Rectal smooth muscle tissue (tissue), 1 donor: ENCODE measurements at regions not wholly inside any gene's neighbourhood (a gene's known extent, or its start where the extent isn't known, plus 50 kb on each side); places are given as distances from the start of the nearest gene placed in this dataset.
A peak's percentile ranks its signal among the peaks of the same experiment; 100 is the strongest.
"Not testable (repeated sequence)": the region's sequence is repeated elsewhere in the genome, so short reads cannot be mapped to it uniquely, and the experiment has no call there.

Source experiments
- H3K27ac ChIP-seq: one replicate; pipeline ENCODE4 v1.7.0; 2013; ENCODE audit warnings: low read depth, low read length, inconsistent platforms
- H3K27me3 ChIP-seq: one replicate; pipeline ENCODE4 v1.7.0; 2013; ENCODE audit warnings: low read length; ENCODE audit not compliant: control insufficient read depth, insufficient read depth
- H3K36me3 ChIP-seq: one replicate; pipeline ENCODE4 v1.7.0; 2013; ENCODE audit warnings: low read length; ENCODE audit not compliant: control insufficient read depth, insufficient read depth
- H3K4me1 ChIP-seq: one replicate; pipeline ENCODE4 v1.7.0; 2013; ENCODE audit warnings: low read length; ENCODE audit not compliant: control insufficient read depth, insufficient read depth
- H3K4me3 ChIP-seq: one replicate; pipeline ENCODE4 v1.7.0; 2013; ENCODE audit warnings: low read length
- H3K9ac ChIP-seq: one replicate; pipeline ENCODE4 v1.7.0; 2013; ENCODE audit warnings: low read length

DNA sequence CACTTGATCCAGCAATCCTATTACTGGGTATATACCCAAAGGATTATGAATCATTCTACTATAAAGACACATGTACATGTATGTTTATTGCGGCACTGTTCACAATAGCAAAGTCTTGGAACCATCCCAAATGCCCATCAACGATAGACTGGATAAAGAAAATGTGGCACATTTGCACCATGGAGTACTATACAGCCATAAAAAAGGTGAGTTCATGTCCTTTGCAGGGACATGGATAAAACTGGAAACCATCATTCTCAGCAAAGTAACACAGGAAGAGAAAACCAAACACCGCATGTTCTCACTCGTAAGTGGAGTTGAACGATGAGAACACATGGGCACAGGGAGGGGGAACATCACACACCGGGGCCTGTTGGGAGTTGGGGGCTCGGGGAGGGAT, 104.9 kb upstream of the MDFIC start:
- not testable (repeated sequence) for H3K9ac ChIP-seq, H3K27ac ChIP-seq, H3K4me3 ChIP-seq, H3K36me3 ChIP-seq, H3K27me3 ChIP-seq
- peaks cover 13% of the 10 kb centered on the region for H3K4me1 ChIP-seq

GRCh38 chr7:114818501-114818900, 103.4 kb upstream of the MDFIC start:
- H3K27me3 ChIP-seq: no peaks in the 10 kb centered on the region
- H3K9ac ChIP-seq: no peak overlapping the region
- no peak overlapping the region for H3K4me3 ChIP-seq

GRCh38 chr7:114819616-114820362, 102.1 kb upstream of the MDFIC start:
- Histone ChIP-seq H3K9ac (no peak overlapping the region), H3K27ac (peak overlapping the region; percentile 46), H3K27me3 (no peaks in the 10 kb centered on the region), H3K4me1 (peaks cover 13% of the 10 kb centered on the region), H3K4me3 (no peak overlapping the region), H3K36me3 (no peaks in the 10 kb centered on the region)

More at GRCh38 chr7:114818501-114818900, 103.4 kb upstream of the MDFIC start:
- Histone ChIP-seq H3K27ac (peak overlapping the region; percentile 21), H3K4me1 (peaks cover 13% of the 10 kb centered on the region), H3K36me3 (no peaks in the 10 kb centered on the region)

DNA sequence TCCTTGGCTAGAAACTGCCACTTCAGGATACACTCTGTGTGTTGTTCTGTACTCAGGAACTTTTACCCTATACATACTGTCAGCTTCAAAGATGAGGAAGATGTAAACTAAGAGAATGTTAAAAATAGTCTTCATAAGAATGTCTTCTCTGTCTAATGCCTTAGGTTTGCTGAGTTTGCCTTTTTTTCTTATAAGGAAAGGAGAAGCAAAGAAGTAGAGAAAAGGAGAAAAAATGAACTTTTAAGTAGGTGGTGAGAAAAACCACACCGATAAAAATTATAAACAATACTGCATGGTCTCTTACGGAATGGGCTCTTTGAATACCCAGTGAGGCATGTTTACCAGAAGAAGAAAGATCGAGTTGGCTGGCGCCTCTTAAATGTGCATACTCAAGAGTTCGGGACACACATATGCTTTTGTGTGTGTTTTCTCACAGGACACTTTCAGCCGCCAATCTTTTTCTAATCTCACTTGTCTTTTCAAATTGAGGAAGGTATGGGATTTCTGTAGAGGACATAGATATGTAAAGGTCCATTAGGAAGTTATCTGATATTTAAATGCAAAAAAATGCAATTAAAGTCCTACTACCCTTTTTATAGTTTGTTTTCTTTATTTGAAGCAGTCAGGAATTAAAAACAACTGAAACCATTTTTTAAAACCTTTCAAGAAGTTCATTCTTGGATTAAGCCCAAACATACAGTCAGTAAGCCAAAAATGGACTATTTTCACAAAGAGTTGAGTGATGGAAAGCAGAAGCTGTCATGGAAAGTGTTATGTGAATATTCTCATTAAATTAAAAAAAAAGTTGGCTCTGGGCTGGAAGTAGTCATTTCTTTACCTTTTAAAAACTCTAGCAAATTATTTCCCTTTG, 100.6 kb upstream of the MDFIC start:
- H3K4me3 ChIP-seq: no peak overlapping the region
- peaks cover 13% of the 10 kb centered on the region for H3K4me1 ChIP-seq
- H3K36me3 ChIP-seq: no peaks in the 10 kb centered on the region
- no peak overlapping the region for H3K9ac ChIP-seq
- peak overlapping the region; percentile 15 for H3K27ac ChIP-seq
- H3K27me3 ChIP-seq: no peaks in the 10 kb centered on the region

- Histone ChIP-seq H3K4me1 (peaks cover 13% of the 10 kb centered on the region), H3K27ac (no peak overlapping the region), H3K36me3 (no peaks in the 10 kb centered on the region), H3K4me3 (no peak overlapping the region), H3K27me3 (no peaks in the 10 kb centered on the region), H3K9ac (no peak overlapping the region)
Measured at GRCh38 chr7:114822131-114822530, 99.8 kb upstream of the MDFIC start.

- Histone ChIP-seq H3K27ac (no peak overlapping the region), H3K9ac (no peak overlapping the region), H3K4me3 (no peak overlapping the region), H3K4me1 (peaks cover 13% of the 10 kb centered on the region), H3K36me3 (no peaks in the 10 kb centered on the region), H3K27me3 (no peaks in the 10 kb centered on the region)
Measured at GRCh38 chr7:114822844-114823243, 99.0 kb upstream of the MDFIC start.

GRCh38 chr7:114823290-114823689, 98.6 kb upstream of the MDFIC start:
- Histone ChIP-seq H3K27ac (no peak overlapping the region), H3K27me3 (no peaks in the 10 kb centered on the region), H3K9ac (no peak overlapping the region), H3K4me3 (no peak overlapping the region), H3K4me1 (peaks cover 13% of the 10 kb centered on the region), H3K36me3 (no peaks in the 10 kb centered on the region)

GRCh38 chr7:114825423-114825951, 96.4 kb upstream of the MDFIC start:
- no peak overlapping the region for H3K27ac ChIP-seq
- no peak overlapping the region for H3K9ac ChIP-seq
- no peak overlapping the region for H3K4me3 ChIP-seq
- no peaks in the 10 kb centered on the region for H3K36me3 ChIP-seq
- H3K27me3 ChIP-seq: no peaks in the 10 kb centered on the region
- H3K4me1 ChIP-seq: peaks cover 4% of the 10 kb centered on the region

DNA sequence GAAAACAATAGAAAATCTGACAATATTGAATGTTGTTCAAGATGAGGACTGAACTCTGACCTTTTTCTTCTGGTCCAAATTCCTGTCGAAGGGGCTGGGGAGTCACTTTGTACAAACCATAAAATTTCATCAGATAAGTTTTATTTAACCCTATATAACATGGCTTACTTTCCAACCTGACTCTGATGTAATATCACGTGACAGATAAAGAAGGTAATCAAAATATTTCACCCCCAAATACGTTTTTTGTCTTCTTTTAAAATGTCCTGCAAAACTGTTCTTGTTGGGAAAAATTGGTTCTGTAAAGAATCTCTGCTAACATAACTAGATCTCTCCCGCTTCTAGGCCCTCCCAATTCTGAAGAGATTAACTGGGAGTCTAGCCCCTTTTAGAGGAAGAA, 90.9 kb upstream of the MDFIC start:
- no peak overlapping the region for H3K9ac ChIP-seq
- no peak overlapping the region for H3K4me3 ChIP-seq
- no peaks in the 10 kb centered on the region for H3K36me3 ChIP-seq
- H3K4me1 ChIP-seq: no peaks in the 10 kb centered on the region
- H3K27ac ChIP-seq: no peak overlapping the region
- H3K27me3 ChIP-seq: no peaks in the 10 kb centered on the region

DNA sequence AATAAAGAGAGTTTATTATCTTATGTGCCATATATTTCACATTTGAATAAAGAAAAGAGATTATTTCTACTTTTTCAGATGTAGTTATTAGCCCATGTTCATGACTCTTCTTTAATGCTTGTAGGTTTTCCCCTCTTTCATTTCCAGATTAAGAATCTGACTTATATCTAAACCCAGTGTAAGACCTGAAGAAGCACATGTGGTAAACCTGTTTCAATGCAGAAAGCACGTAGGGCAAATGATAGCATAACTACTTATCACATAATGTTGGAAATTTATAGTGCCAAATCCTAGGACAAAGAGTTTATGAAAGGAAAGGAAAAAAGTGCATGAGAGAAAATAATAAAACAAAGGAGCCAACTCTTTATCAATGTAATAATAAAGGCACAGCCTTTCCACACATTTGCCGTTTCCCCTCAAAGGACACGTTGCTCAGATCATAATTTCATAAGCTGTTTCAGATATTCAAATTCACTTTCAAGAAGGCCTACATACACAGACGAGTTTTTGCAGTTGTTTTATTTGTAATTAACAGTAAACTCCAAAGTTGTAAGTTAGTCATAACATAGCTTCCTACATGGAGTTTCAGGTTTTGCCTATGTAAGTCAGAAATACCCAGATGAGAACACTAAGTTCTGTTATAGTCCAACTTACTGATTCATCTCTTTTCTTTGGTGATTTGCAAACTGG, 88.8 kb upstream of the MDFIC start:
- H3K27me3 ChIP-seq: no peaks in the 10 kb centered on the region
- H3K4me3 ChIP-seq: no peak overlapping the region
- H3K36me3 ChIP-seq: no peaks in the 10 kb centered on the region
- H3K27ac ChIP-seq: no peak overlapping the region
- no peak overlapping the region for H3K9ac ChIP-seq
- no peaks in the 10 kb centered on the region for H3K4me1 ChIP-seq

GRCh38 chr7:114835303-114835702, 86.6 kb upstream of the MDFIC start:
- H3K4me3 ChIP-seq: no peak overlapping the region
- no peaks in the 10 kb centered on the region for H3K27me3 ChIP-seq
- H3K4me1 ChIP-seq: no peaks in the 10 kb centered on the region
- no peak overlapping the region for H3K9ac ChIP-seq
- H3K27ac ChIP-seq: no peak overlapping the region
- no peaks in the 10 kb centered on the region for H3K36me3 ChIP-seq

DNA sequence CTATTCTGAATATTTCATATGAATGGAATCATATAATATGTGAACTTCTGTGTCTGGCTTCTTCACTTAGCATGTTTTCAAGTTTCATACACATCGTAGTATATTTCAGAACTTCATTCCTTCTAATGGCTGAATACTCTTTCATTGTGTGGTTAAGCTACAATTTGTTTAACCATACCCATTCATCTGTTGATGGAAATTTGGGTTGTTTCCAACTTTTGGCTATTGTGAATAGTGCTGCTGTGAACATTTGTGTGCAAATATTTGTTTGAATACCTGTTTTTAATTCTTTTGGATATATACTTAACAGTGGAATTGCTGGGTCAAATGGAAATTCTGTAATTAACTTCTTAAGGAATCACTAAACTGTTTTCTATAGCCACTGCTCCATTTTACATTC, 86.0 kb upstream of the MDFIC start:
- no peak overlapping the region for H3K4me3 ChIP-seq
- no peaks in the 10 kb centered on the region for H3K4me1 ChIP-seq
- H3K27me3 ChIP-seq: no peaks in the 10 kb centered on the region
- no peak overlapping the region for H3K27ac ChIP-seq
- no peak overlapping the region for H3K9ac ChIP-seq
- no peaks in the 10 kb centered on the region for H3K36me3 ChIP-seq
